ENCODE measurements at regions not wholly inside any gene's neighbourhood (a gene's known extent, or its start where the extent isn't known, plus 50 kb on each side); places are given as distances from the start of the nearest gene placed in this dataset.

GRCh38 chr6:15843764-15844163 is 180.9 kb upstream of the DTNBP1 start:
- H3K9me2 ChIP-seq (ENCODE audit: insufficient read depth), result no peaks in the 10 kb centered on the region
- H3K79me2 ChIP-seq (ENCODE audit: insufficient read depth, low read length), result no peaks in the 10 kb centered on the region
- no peak for TF ChIP-seq POLR2A (IDR thresholded peaks at IDR 0.05; ENCODE audit: borderline replicate concordance, extremely low read depth, insufficient read depth, insufficient read length)
- no peak for TF ChIP-seq RAD21 (IDR thresholded peaks at IDR 0.05; ENCODE audit: low read depth)
- no peak for TF ChIP-seq SIN3A (IDR thresholded peaks at IDR 0.05; ENCODE audit: low read depth)
- no peak for TF ChIP-seq FOSL1 (IDR thresholded peaks at IDR 0.05; ENCODE audit: low read depth)
- no peak for TF ChIP-seq TCF7L2 (IDR thresholded peaks at IDR 0.05; ENCODE audit: borderline replicate concordance, extremely low read depth, insufficient read depth, insufficient read length)
- TF ChIP-seq, protein P1, sequence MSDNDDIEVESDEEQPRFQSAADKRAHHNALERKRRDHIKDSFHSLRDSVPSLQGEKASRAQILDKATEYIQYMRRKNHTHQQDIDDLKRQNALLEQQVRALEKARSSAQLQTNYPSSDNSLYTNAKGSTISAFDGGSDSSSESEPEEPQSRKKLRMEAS (IDR thresholded peaks at IDR 0.05), result no peak
- no peak for TF ChIP-seq SP1 (IDR thresholded peaks at IDR 0.05; ENCODE audit: low read depth)
- no peak for TF ChIP-seq ZBTB33 (IDR thresholded peaks at IDR 0.05; ENCODE audit: extremely low read depth, insufficient replicate concordance, low read length)
- TF ChIP-seq REST (IDR thresholded peaks at IDR 0.05; ENCODE audit: low read depth), result no peak
- no peak for TF ChIP-seq CEBPB (IDR thresholded peaks at IDR 0.05; ENCODE audit: low read depth)
- TF ChIP-seq CBX3 (IDR thresholded peaks at IDR 0.05; ENCODE audit: low read depth), result no peak
- no peak for TF ChIP-seq CTCF (IDR thresholded peaks at IDR 0.05 in 2 of 3, conservative IDR thresholded peaks at IDR 0.05 in 1 of 3; ENCODE audit: borderline replicate concordance in 1 of 3, insufficient read depth in 1 of 3, low read depth in 2 of 3, low read length in 2 of 3)
- no peak for TF ChIP-seq SRF (IDR thresholded peaks at IDR 0.05; ENCODE audit: low read depth)
- no peak for TF ChIP-seq ELF1 (IDR thresholded peaks at IDR 0.05; ENCODE audit: borderline replicate concordance, low read depth)
- no peak for TF ChIP-seq YY1 (IDR thresholded peaks at IDR 0.05; ENCODE audit: extremely low read depth, insufficient replicate concordance, low read depth, low read length)
- TF ChIP-seq JUND (IDR thresholded peaks at IDR 0.05), result no peak
- TF ChIP-seq EGR1 (IDR thresholded peaks at IDR 0.05; ENCODE audit: low read depth), result no peak
- TF ChIP-seq EZH2phosphoT487 (IDR thresholded peaks at IDR 0.05; ENCODE audit: borderline replicate concordance), result no peak
- TF ChIP-seq POLR2AphosphoS5 (IDR thresholded peaks at IDR 0.05; ENCODE audit: low read depth, low read length), result no peak
- no peak for TF ChIP-seq ZNF274 (IDR thresholded peaks at IDR 0.05; ENCODE audit: low read depth, low read length)
- ChIA-PET RAD21 (ENCODE audit: low non-redundant PET in 1 of 2, low total read pairs in 2 of 2, uncharacterized antibody in 2 of 2, unreplicated experiment in 2 of 2) (no interaction called here), POLR2A (no interaction called here), CTCF (no interaction called here)
- H3K27ac ChIP-seq (ENCODE audit: low read depth, low read length), result no peak overlapping the region
- BruUV-seq (replicated peaks), result no TSS peak
- no peaks in the 10 kb centered on the region for H3K4me1 ChIP-seq (ENCODE audit: control insufficient read depth in 1 of 2, insufficient read depth in 2 of 2, low read length in 2 of 2)
- no peak overlapping the region for H2AFZ ChIP-seq (ENCODE audit: low read depth, low read length, poor library complexity, severe bottlenecking)
- no peaks in the 10 kb centered on the region for H4K20me1 ChIP-seq (ENCODE audit: insufficient read depth)
- H3K4me2 ChIP-seq (ENCODE audit: low read length), result no peak overlapping the region
- no peak overlapping the region for H3K4me3 ChIP-seq (replicated peaks in 1 of 2; ENCODE audit: low read depth in 1 of 2, low read length in 2 of 2)
- no peak for DNase-seq (ENCODE audit: low read depth, low spot score)
- H3K36me3 ChIP-seq (ENCODE audit: control insufficient read depth in 1 of 2, insufficient read depth in 2 of 2, low read length in 2 of 2), result no peaks in the 10 kb centered on the region
- no peak overlapping the region for H3K9ac ChIP-seq (ENCODE audit: low read length)
- no peak for ATAC-seq
- intact Hi-C loops (cut with micrococcal nuclease), result no loop called here
- no peaks in the 10 kb centered on the region for H3K27me3 ChIP-seq (ENCODE audit: insufficient read depth, low read length)
- H3K9me3 ChIP-seq (ENCODE audit: control insufficient read depth in 1 of 2, insufficient read depth in 1 of 2, low read depth in 1 of 2, low read length in 2 of 2), result no peaks in the 10 kb centered on the region
